ENCODE measurements at regions not wholly inside any gene's neighbourhood (a gene's known extent, or its start where the extent isn't known, plus 50 kb on each side); places are given as distances from the start of the nearest gene placed in this dataset.
A peak's percentile ranks its signal among the peaks of the same experiment; 100 is the strongest.

- in situ Hi-C loops (cut with MboI; ENCODE audit: low sequenced_read_pairs): no loop called here
These were observed 53.7 kb upstream of the HRH2 start for GRCh38 chr5:175603987-175604739.

DNA sequence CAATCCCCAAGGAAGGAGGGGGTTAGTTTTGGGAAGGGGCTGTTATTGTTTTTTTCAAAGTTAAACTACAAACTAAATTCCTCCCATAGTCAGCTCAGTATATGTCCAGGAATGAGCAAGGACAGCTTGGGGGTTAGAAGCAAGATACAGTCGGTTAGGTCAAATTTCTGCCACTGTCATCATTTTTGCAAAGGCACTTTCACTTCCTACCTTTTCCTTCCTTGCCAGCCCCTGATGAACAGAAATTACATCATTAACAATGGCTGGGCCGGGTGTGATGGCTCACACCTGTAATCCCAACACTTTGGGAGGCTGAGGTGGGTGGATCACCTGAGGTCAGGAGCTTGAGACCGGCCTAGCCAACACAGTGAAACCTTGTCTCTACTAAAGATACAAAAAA is 51.5 kb upstream of the HRH2 start:
- Histone ChIP-seq H3K4me3 (no peak overlapping the region), H3K27me3 (ENCODE audit: low read depth) (no peaks in the 10 kb centered on the region), H3K9me3 (peaks cover 13% of the 10 kb centered on the region), H3K36me3 (replicated peaks) (no peaks in the 10 kb centered on the region), H3K4me1 (peaks cover 31% of the 10 kb centered on the region)
- no peak for DNase-seq (ENCODE audit: low spot score in 2 of 2)
- in situ Hi-C loops (cut with MboI; ENCODE audit: low sequenced_read_pairs): no loop called here

More at GRCh38 chr5:175603987-175604739, 53.7 kb upstream of the HRH2 start:
- H3K4me1 ChIP-seq: peaks cover 31% of the 10 kb centered on the region
- peaks cover 13% of the 10 kb centered on the region for H3K9me3 ChIP-seq
- H3K4me3 ChIP-seq: no peak overlapping the region
- H3K27me3 ChIP-seq (ENCODE audit: low read depth): no peaks in the 10 kb centered on the region
- DNase-seq (ENCODE audit: low spot score in 2 of 2): peak; percentile 62 to 95
- H3K36me3 ChIP-seq (replicated peaks): no peaks in the 10 kb centered on the region
